HG02870 (cell line): ENCODE measurements at regions not wholly inside any gene's neighbourhood (a gene's known extent, or its start where the extent isn't known, plus 50 kb on each side); places are given as distances from the start of the nearest gene placed in this dataset.
"Not testable (repeated sequence)": the region's sequence is repeated elsewhere in the genome, so short reads cannot be mapped to it uniquely, and the experiment has no call there.

ENCODE experiments used
- ATAC-seq: cut with Tn5 transposase; IDR thresholded peaks from one replicate; pipeline ENCODE4 v1.9.1; 2021; ENCODE audit warnings: mild to moderate bottlenecking, moderate library complexity; ENCODE audit not compliant: unreplicated experiment

GRCh38 chr4:155592179-155592937 lies 74.3 kb upstream of the GUCY1A1 start:
- no peak for ATAC-seq

- ATAC-seq: no peak
These were observed 74.9 kb upstream of the GUCY1A1 start for GRCh38 chr4:155591738-155592143.

- no peak for ATAC-seq
These were observed 75.7 kb upstream of the GUCY1A1 start for GRCh38 chr4:155590796-155591585.

- ATAC-seq: no peak
These were observed 78.2 kb upstream of the GUCY1A1 start for GRCh38 chr4:155588437-155588836.

- ATAC-seq: no peak
These were observed 78.9 kb upstream of the GUCY1A1 start for GRCh38 chr4:155587766-155588165.

GRCh38 chr4:155582971-155583437 lies 83.6 kb upstream of the GUCY1A1 start:
- ATAC-seq: no peak

GRCh38 chr4:155582041-155582440 lies 84.6 kb upstream of the GUCY1A1 start:
- ATAC-seq: no peak

- no peak for ATAC-seq
These were observed 87.8 kb upstream of the GUCY1A1 start for GRCh38 chr4:155578726-155579370.

- no peak for ATAC-seq
These were observed 88.4 kb upstream of the GUCY1A1 start for GRCh38 chr4:155578219-155578618.

GRCh38 chr4:155574329-155574728 lies 92.3 kb upstream of the GUCY1A1 start:
- ATAC-seq: not testable (repeated sequence)

- ATAC-seq: no peak
These were observed 93.5 kb upstream of the GUCY1A1 start for GRCh38 chr4:155573126-155573525.

GRCh38 chr4:155572106-155572703 lies 94.4 kb upstream of the GUCY1A1 start:
- no peak for ATAC-seq

- ATAC-seq: no peak
These were observed 95.3 kb upstream of the GUCY1A1 start for GRCh38 chr4:155571184-155571944.

- ATAC-seq: no peak
These were observed 96.0 kb upstream of the GUCY1A1 start for GRCh38 chr4:155570661-155571060.

GRCh38 chr4:155569960-155570515 lies 96.6 kb upstream of the GUCY1A1 start:
- ATAC-seq: no peak

GRCh38 chr4:155569471-155569870 lies 97.2 kb upstream of the GUCY1A1 start:
- ATAC-seq: no peak

- no peak for ATAC-seq
These were observed 97.9 kb upstream of the GUCY1A1 start for GRCh38 chr4:155568641-155569220.

- ATAC-seq: no peak
These were observed 100.3 kb upstream of the GUCY1A1 start for GRCh38 chr4:155566354-155566753.

- no peak for ATAC-seq
These were observed 100.9 kb upstream of the GUCY1A1 start for GRCh38 chr4:155565776-155566175.

GRCh38 chr4:155565330-155565729 lies 101.3 kb upstream of the GUCY1A1 start:
- ATAC-seq: no peak
